Hematopoietic multipotent progenitor cell treated with erythropoietin and hydrocortisone succinate and interleukin-3 and kit ligand, for 4 days (in vitro differentiated cells): ENCODE measurements at regions not wholly inside any gene's neighbourhood (a gene's known extent, or its start where the extent isn't known, plus 50 kb on each side); places are given as distances from the start of the nearest gene placed in this dataset.
"Not testable (repeated sequence)": the region's sequence is repeated elsewhere in the genome, so short reads cannot be mapped to it uniquely, and the experiment has no call there.

ENCODE experiments used
- DNase-seq: peaks from one replicate; pipeline ENCODE4 v3.0.0-alpha.2; 2015

- DNase-seq = no peak
These were observed 707.5 kb upstream of the ACTRT1 start for GRCh38 chrX:128759745-128760144.

DNA sequence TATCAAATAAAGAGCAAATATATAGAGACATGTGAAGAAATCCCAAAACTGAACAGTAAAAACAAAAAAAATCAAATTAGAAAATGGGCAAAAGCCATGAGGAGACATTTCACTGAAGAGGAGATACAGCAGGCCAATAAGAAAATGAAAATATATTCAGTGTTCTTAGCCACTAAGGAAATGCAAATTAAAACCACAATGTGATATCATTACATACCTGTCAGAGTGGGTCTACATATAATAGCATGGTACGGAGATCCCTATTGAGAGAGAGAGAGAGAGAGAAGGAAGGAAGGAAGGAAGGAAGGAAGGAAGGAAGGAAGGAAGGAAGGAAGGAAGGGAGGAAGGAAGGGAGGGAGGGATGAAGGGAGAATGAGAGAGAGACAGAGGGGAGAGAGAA, 707.0 kb upstream of the ACTRT1 start:
- DNase-seq = no peak

GRCh38 chrX:128754130-128754529, 701.9 kb upstream of the ACTRT1 start:
- DNase-seq = no peak

DNA sequence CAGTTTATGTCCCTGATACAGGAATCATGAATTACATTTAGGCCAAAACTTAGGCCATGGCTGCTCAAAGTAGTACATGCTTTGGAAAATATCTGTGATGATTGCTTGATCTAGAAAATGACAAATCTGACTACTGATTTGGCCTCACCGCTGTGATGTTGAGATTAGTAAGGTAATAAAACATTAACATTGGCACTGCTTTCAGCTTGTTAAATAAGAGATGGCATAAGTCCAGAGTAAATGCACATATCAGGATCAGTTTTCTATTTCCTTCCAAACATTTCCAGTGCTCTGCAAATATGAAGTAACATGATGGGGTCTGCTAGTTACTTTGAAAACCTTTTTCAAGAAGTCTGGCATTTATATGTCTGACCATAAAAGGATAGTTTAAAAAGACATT, 687.3 kb upstream of the ACTRT1 start:
- no peak for DNase-seq

GRCh38 chrX:128728943-128729342, 676.7 kb upstream of the ACTRT1 start:
- DNase-seq = no peak

DNA sequence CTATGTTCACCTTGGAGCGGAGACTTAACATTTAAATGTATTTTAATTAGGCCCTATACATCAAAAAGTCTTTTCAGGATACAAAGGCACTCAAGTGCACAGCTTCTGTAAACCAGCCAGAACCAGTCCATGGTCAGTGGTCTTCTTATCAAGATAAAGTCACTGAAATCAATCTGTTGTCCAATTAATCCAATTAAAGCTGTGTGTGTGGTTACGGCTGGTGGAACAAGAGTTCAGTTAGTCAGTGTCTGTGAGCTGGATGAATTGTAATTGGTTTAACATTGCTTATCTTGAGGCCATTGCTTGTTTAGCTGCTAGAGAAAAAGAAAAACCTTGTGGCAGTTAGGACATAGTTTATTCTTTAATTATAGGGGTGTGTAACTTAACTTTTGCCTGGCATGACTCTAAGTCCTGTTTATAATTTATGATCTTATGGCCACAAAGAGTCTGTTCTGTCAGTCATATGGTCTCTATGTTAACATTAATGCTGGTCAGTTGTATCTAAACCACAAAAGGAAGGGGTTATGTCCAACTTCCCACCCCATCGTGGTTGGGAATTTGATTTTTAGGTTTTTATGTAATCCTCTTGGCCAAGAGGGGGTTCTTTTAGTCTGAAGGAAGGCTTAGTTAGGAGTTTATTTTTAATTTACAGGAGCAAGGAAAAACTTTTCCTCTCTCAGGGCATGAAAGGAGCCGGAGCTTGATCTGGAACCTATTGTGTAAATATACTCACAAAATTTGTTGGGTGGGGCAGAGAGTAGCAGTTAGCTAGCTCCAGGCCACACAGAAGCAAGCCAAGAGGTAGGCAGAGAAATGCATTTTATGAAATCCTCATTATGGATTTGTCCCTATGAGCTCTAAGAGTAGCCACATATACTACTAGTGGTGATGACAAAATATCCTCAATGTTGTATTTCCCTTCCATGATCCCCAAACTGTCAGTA, 665.7 kb upstream of the ACTRT1 start:
- no peak for DNase-seq

GRCh38 chrX:128714425-128714824, 662.2 kb upstream of the ACTRT1 start:
- no peak for DNase-seq

GRCh38 chrX:128699716-128700285, 647.6 kb upstream of the ACTRT1 start:
- no peak for DNase-seq

- DNase-seq = no peak
These were observed 646.5 kb upstream of the ACTRT1 start for GRCh38 chrX:128698573-128699181.

DNA sequence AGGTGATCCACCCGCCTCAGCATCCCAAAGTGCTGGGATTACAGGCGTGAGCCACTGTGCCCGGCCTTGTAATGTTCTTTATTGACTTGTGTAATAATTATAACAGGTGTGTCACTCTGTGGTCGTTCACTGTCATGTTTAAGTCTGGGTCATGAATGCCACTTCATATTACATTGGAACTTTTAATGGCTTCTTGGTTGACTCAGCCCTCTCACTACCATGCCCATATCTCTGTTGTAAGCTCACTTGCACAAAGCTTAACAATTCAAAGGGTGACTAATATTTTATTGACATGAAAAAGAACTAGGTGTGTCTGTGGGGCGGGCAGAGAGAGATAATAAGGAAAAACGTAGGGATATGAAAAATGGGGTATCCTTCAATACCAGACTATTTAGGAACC, 639.7 kb upstream of the ACTRT1 start:
- no peak for DNase-seq

GRCh38 chrX:128685387-128685786, 633.2 kb upstream of the ACTRT1 start:
- no peak for DNase-seq

DNA sequence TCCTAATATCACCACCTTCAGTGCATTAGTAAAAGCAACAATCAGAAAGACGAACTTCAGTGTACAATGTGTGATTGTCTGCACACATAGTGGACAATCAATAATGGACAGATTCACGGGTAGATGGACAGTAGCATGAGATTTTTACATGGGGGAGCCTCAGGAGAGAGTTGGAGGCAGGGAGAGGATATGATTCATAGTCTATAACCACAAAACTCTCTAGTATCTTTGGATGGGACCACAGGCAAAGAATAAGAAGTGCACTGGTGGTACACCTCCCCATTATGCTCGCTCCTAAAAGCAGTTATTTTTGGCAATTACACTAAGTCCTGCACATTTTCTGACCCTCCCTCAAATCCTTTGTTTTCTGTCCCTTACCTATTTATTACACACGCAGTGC, 624.4 kb upstream of the ACTRT1 start:
- no peak for DNase-seq

DNA sequence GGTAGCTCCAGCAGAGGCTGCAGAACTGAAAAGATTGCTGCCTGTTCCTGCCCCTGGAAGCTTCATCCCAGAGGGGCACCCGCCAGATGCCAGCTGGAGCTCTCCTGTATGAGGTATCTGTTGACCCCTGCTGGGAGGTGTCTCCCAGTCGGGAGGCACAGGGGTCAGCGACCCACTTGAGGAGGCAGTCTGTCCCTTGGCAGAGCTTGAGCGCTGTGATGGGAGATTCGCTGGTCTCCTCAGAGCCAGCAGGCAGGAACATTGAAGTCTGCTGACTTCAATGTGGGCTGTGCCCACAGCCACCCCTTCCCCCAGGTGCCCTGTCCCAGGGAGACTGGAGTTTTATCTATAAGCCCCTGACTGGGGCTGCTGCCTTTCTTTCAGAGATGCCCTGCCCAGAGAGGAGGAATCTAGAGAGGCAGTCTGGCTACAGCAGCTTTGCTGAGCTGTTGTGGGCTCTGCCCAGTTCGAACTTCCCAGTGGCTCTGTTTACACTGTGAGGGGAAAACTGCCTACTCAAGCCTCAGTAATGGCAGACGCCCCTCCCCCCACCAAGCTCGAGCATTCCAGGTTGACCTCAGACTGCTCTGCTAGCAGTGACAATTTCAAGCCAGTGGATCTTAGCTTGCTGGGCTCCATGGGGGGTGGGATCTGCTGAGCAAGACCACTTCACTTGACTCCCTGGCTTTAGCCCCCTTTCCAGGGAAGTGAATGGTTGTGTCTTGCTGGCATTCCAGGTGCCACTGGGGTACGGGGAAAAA, 622.3 kb upstream of the ACTRT1 start:
- DNase-seq = not testable (repeated sequence)

DNA sequence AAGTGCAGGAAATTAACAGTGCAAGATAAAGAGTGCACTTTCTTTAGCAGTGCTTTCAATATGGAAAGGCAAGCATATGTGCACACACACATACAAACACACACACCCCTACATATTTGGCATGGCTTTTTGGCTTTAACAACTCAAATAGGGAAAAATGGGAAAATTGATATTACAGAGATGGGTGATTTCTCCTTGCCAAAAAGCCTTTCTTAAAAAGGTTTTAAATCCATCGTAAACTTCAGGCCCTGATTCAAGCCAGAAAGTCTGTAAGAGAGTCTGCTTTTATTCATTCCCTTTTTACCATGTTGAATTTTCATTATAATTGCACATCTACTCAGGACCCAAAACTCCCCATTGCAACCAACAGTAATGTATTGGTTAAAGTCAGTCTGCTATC, 612.0 kb upstream of the ACTRT1 start:
- no peak for DNase-seq

GRCh38 chrX:128653524-128654060, 601.4 kb upstream of the ACTRT1 start:
- DNase-seq = no peak

DNA sequence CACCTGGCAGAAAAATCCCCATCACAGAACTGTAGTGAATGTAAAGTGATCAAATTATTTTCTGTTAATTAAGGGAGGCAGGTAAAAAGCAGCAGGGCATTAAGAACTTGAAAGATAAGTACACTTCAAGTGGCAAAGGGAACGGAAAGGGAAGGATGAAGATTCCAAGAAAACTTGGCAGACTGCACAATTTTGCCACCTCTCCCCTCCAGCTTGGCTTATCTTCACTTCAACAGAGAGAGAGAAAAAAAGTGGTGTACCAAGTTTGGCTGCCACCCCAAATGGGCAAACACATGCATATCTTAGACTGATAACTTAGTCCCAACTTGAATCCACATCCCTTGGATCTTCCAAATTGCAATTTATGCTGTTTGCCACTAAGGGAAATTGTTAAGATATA, 598.1 kb upstream of the ACTRT1 start:
- DNase-seq = no peak

- DNase-seq = peak; percentile 0
These were observed 582.6 kb upstream of the ACTRT1 start for GRCh38 chrX:128634754-128635153.

GRCh38 chrX:128623361-128623760, 571.2 kb upstream of the ACTRT1 start:
- no peak for DNase-seq

DNA sequence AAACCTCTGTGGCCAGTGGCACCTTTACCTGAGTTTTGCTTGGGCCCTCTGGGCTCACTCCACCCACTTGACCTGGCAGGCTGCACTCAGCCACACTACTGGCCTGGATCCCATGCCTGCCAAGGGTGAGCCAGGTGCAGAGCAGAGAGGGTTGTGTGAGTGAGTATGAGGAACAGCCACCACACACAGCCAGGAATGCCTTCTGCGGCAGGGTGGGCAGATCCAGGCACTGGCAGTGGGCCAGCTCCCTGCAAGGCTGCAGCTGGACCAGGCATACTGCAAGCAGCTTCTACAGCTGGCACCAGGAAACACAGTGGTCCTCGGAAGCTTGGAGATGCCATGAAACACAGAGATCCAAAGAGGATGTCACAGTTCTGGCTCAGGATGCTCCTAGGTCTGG, 570.1 kb upstream of the ACTRT1 start:
- no peak for DNase-seq

DNA sequence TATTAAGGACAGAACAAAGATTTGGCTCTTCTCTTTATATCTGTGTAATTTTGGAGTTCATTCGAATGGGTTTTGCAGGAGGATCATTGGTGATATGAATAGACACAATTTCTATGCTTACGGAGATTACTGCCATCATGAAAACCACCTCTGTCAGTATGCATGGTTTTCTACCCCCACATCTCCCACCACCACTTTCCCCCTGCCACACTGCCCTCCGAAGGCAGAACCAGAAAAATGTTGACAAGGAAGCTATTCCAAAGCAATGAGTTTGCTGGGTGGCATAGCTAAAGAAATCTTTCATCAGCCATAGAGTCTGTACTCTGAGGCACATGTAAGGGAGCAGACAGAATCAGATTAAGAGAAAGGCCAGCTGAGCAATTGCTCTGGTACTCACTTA, 567.3 kb upstream of the ACTRT1 start:
- no peak for DNase-seq

- DNase-seq = no peak
These were observed 564.7 kb upstream of the ACTRT1 start for GRCh38 chrX:128616933-128617332.

DNA sequence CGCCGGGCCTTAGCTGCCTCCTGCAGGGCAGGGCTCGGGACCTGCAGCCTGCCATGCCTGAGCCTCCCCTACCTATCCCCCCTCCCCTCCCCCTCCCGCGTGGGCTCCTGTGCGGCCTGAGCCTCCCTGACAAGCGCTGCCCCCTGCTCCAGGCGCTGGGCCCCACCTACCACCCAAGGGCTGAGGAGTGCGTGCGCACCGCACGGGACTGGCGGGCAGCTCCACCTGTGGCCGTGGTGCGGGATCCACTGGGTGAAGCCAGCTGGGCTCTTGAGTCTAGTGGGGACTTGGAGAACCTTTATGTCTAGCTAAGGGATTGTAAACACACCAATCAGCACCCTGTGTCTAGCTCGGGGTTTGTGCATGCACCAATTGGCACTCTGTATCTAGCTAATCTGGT, 554.6 kb upstream of the ACTRT1 start:
- not testable (repeated sequence) for DNase-seq

DNA sequence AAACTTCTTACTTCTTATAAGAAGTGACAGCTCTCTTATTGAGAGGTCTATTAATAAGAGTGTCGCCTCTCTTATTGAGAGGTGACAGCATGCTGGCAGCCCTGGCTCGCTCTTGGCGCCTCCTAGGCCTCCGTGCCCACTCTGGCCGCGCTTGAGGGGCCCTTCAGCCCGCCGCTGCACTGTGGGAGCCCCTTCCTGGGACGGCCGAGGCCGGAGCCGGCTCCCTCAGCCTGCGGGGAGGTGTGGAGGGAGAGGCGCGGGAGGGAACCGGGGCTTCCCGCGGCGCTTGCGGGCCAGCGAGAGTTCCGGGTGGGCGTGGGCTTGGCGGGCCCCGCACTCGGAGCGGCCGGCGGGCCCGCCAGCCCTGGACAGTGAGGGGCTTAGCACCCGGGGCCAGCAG, 554.2 kb upstream of the ACTRT1 start:
- not testable (repeated sequence) for DNase-seq
